HUES6 (cell line): ENCODE measurements at regions not wholly inside any gene's neighbourhood (a gene's known extent, or its start where the extent isn't known, plus 50 kb on each side); places are given as distances from the start of the nearest gene placed in this dataset.
"Not testable (repeated sequence)": the region's sequence is repeated elsewhere in the genome, so short reads cannot be mapped to it uniquely, and the experiment has no call there.

ENCODE experiments used
- H3K27ac ChIP-seq: 2 replicates; pipeline ENCODE4 v1.7.0; 2013; ENCODE audit warnings: low read depth, mild to moderate bottlenecking, low read length, inconsistent platforms
- H3K27me3 ChIP-seq: 2 replicates; pipeline ENCODE4 v1.6.1; 2013; ENCODE audit warnings: low read length; ENCODE audit not compliant: control insufficient read depth, insufficient read depth
- H3K36me3 ChIP-seq: 2 replicates; pipeline ENCODE4 v1.6.1; 2013; ENCODE audit warnings: low read length; ENCODE audit not compliant: control insufficient read depth, insufficient read depth
- H3K4me1 ChIP-seq: 2 replicates; pipeline ENCODE4 v1.6.1; 2013; ENCODE audit warnings: low read length; ENCODE audit not compliant: control insufficient read depth, insufficient read depth
- H3K4me3 ChIP-seq: 2 replicates; pipeline ENCODE4 v1.5.1; 2013; ENCODE audit warnings: low read depth, low read length
- H3K9ac ChIP-seq: one replicate; pipeline ENCODE4 v1.6.1; 2013; ENCODE audit warnings: mild to moderate bottlenecking, low read length
- H3K9me3 ChIP-seq: 2 replicates; pipeline ENCODE4 v1.6.1; 2013; ENCODE audit warnings: low read depth, low read length; ENCODE audit not compliant: control insufficient read depth, insufficient read depth

DNA sequence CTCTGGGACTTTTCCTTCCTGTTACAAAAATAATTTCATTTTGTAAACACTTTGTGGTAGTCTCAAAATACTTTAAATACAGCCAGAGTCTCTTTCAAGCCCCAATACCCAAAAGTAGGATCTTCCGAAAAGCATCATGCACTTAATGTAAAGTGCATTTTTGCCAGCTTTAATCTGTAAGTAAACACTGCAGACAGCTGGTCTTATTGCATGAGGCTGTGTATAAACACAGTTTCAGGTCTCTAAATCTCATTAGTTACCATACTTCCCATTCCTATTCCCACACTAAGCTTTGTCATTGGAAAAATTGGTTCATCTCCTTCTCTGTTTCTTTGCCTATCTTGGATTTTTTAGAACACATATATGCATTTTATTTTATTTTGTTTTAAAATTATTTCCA is 87.6 kb upstream of the GNAI1 start:
- Histone ChIP-seq H3K27me3 (no peaks in the 10 kb centered on the region), H3K9ac (no peak overlapping the region), H3K27ac (no peak overlapping the region), H3K36me3 (no peaks in the 10 kb centered on the region), H3K9me3 (peaks cover 25% of the 10 kb centered on the region), H3K4me1 (no peaks in the 10 kb centered on the region), H3K4me3 (no peak overlapping the region)

DNA sequence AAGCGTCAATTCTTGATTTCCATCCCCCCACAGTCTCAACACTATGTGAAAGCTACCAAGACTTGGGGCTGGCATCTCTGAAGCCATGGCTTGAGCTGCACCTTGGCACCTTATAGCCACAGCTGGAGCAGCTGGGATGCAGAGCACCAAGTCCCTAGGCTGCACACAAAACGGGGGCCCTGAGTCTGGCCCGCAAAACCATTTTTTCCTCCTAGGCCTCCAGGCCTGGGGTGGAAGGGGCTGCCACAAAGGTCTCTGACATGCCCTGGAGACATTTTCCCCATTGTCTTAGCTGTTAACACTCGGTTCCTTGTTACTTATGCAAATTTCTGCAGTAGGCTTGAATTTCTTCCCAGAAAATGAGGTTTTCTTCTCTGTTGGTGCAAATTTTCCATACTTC is 89.8 kb upstream of the GNAI1 start:
- no peaks in the 10 kb centered on the region for H3K27me3 ChIP-seq
- H3K4me1 ChIP-seq = no peaks in the 10 kb centered on the region
- H3K9ac ChIP-seq = no peak overlapping the region
- H3K27ac ChIP-seq = no peak overlapping the region
- H3K4me3 ChIP-seq = no peak overlapping the region
- no peaks in the 10 kb centered on the region for H3K36me3 ChIP-seq
- H3K9me3 ChIP-seq = peaks cover 25% of the 10 kb centered on the region

- Histone ChIP-seq H3K27me3 (no peaks in the 10 kb centered on the region), H3K36me3 (no peaks in the 10 kb centered on the region), H3K9ac (no peak overlapping the region), H3K4me3 (no peak overlapping the region), H3K27ac (no peak overlapping the region), H3K9me3 (peaks cover 22% of the 10 kb centered on the region), H3K4me1 (no peaks in the 10 kb centered on the region)
These were observed 93.9 kb upstream of the GNAI1 start for GRCh38 chr7:80040752-80041151.

- no peak overlapping the region for H3K9ac ChIP-seq
- H3K4me3 ChIP-seq = no peak overlapping the region
- H3K9me3 ChIP-seq = peaks cover 18% of the 10 kb centered on the region
- no peak overlapping the region for H3K27ac ChIP-seq
- no peaks in the 10 kb centered on the region for H3K4me1 ChIP-seq
- no peaks in the 10 kb centered on the region for H3K27me3 ChIP-seq
- no peaks in the 10 kb centered on the region for H3K36me3 ChIP-seq
These were observed 94.3 kb upstream of the GNAI1 start for GRCh38 chr7:80040335-80040734.

GRCh38 chr7:80039251-80039884 is 95.3 kb upstream of the GNAI1 start:
- Histone ChIP-seq H3K36me3 (no peaks in the 10 kb centered on the region), H3K27me3 (no peaks in the 10 kb centered on the region), H3K4me3 (no peak overlapping the region), H3K9me3 (peaks cover 9% of the 10 kb centered on the region), H3K9ac (no peak overlapping the region), H3K4me1 (no peaks in the 10 kb centered on the region), H3K27ac (no peak overlapping the region)

DNA sequence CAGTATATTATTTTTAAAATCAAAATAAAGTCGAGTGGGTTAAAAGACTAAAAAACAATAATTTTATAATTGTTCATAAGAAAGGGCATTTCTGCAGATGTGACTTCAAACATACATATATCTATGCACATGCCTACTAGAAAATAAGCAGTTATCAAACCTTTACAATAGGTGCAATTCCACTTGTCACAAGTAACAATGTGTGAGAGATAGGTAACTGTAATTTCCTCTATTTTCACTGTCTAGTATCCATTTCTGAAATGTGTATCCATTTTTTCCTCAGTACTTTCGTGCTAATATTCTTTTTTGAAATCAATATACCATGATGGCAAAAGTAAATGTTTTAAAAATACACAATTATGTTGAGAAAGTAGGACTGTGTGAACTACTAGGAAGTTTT is 96.9 kb upstream of the GNAI1 start:
- Histone ChIP-seq H3K27ac (no peak overlapping the region), H3K36me3 (no peaks in the 10 kb centered on the region), H3K9me3 (no peaks in the 10 kb centered on the region), H3K9ac (no peak overlapping the region), H3K27me3 (no peaks in the 10 kb centered on the region), H3K4me3 (no peak overlapping the region), H3K4me1 (no peaks in the 10 kb centered on the region)

DNA sequence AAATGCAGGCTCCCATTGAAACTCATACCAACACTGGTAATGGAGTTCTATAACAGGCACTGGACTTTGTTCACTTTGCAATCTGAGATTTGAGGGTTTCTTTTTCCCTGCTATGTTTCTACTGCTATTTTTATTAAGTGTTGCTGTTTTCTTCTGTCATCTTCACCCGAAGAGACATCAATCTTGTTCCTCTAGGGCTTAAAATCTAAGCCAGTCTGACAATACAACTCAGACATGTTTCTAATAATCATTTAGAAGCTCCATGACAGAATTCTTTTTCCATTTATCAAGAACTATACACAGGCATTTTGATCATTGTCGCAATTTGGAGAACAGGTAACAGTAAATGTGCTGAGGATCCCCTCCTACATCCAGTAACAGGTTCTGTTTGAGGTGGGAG is 98.5 kb upstream of the GNAI1 start:
- no peak overlapping the region for H3K27ac ChIP-seq
- no peaks in the 10 kb centered on the region for H3K4me1 ChIP-seq
- no peaks in the 10 kb centered on the region for H3K9me3 ChIP-seq
- no peak overlapping the region for H3K4me3 ChIP-seq
- H3K27me3 ChIP-seq = no peaks in the 10 kb centered on the region
- no peaks in the 10 kb centered on the region for H3K36me3 ChIP-seq
- H3K9ac ChIP-seq = no peak overlapping the region

GRCh38 chr7:80028717-80029116 is 105.9 kb upstream of the GNAI1 start:
- Histone ChIP-seq H3K27ac (no peak overlapping the region), H3K4me1 (no peaks in the 10 kb centered on the region), H3K9ac (no peak overlapping the region), H3K27me3 (no peaks in the 10 kb centered on the region), H3K4me3 (no peak overlapping the region), H3K9me3 (no peaks in the 10 kb centered on the region; the same call in 1 of the 2 replicates), H3K36me3 (no peaks in the 10 kb centered on the region)

DNA sequence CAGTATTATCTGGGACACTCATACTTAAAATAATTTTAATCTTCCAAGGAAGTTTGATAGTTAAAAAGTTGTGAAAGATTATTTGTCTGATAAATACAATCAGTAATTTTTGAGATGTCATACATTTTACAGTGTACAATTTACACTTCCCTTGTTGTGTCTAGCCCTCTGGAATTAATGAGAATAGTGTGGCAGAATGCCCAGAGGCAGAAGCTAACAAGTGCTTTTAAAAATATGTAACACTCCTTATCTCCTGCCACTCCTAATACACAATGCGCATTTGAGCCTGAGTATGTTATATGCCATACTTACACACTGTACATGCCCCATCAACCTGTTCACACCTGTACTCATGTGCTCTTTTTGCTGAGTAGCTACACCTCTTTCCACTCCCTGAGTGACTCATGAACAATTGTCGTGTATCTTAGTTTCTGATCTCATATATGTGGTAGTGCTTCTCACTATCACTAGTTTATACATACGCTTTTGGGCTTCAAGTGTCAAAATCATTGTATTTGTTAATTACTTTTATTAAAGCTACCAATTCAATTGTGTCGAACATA is 106.9 kb upstream of the GNAI1 start:
- Histone ChIP-seq H3K9me3 (no peaks in the 10 kb centered on the region; the same call in 1 of the 2 replicates), H3K9ac (no peak overlapping the region), H3K4me1 (no peaks in the 10 kb centered on the region), H3K27me3 (no peaks in the 10 kb centered on the region), H3K4me3 (no peak overlapping the region), H3K36me3 (no peaks in the 10 kb centered on the region), H3K27ac (no peak overlapping the region)

DNA sequence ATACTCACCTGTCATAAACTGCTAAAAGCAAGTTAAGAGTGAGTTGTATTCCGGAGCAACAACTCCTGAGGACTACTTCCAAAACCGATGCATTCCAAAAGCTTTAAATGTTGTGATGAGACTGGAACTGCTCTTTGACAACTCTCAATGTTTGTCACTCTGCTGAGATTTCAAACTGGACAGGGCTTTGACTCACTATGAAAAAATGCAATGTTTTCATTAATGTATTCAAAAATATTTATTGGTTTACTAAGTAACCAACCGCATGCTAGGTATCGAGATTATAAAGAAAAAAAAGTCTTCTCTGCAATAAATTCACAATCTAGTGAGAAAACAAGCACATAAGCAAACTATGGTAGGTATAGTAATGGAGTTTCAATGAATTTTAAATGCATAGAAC is 107.9 kb upstream of the GNAI1 start:
- Histone ChIP-seq H3K36me3 (no peaks in the 10 kb centered on the region), H3K4me1 (no peaks in the 10 kb centered on the region), H3K4me3 (no peak overlapping the region)

GRCh38 chr7:80020277-80020676 is 114.4 kb upstream of the GNAI1 start:
- not testable (repeated sequence) for H3K27me3 ChIP-seq, H3K4me3 ChIP-seq, H3K9ac ChIP-seq, H3K36me3 ChIP-seq, H3K27ac ChIP-seq, H3K9me3 ChIP-seq
- peaks cover 10% of the 10 kb centered on the region for H3K4me1 ChIP-seq

More for the DNA sequence above, 107.9 kb upstream of the GNAI1 start:
- Histone ChIP-seq H3K27ac (no peak overlapping the region), H3K27me3 (no peaks in the 10 kb centered on the region), H3K9ac (no peak overlapping the region), H3K9me3 (no peaks in the 10 kb centered on the region; the same call in 1 of the 2 replicates)
